PFSK-1 (cell line): ENCODE measurements at regions not wholly inside any gene's neighbourhood (a gene's known extent, or its start where the extent isn't known, plus 50 kb on each side); places are given as distances from the start of the nearest gene placed in this dataset.

Experiments
- FOXP2 ChIP-seq: optimal IDR thresholded peaks from 2 replicates; pipeline ENCODE3; 2011; ENCODE audit warnings: borderline replicate concordance, control low read depth, inconsistent platforms; ENCODE audit not compliant: insufficient read depth; ENCODE audit errors: extremely low read length, extremely low read depth
- POLR2AphosphoS5 ChIP-seq: IDR thresholded peaks from 2 replicates; pipeline ENCODE4 v1.6.1; 2012; ENCODE audit warnings: low read depth, mild to moderate bottlenecking, control low read depth, low read length, moderate library complexity
- REST ChIP-seq, 2 experiments: IDR thresholded peaks; 2 replicates each; pipeline versions ENCODE4 v1.6.1 to v1.8.0; 2011 to 2012; ENCODE audit warnings: low read depth in 2 of 2, low read length in 2 of 2, control low read depth in 1 of 2, inconsistent platforms in 1 of 2, mild to moderate bottlenecking in 1 of 2, moderate library complexity in 1 of 2; ENCODE audit not compliant: insufficient read depth in 1 of 2
- SIN3A ChIP-seq: IDR thresholded peaks from 2 replicates; pipeline ENCODE4 v1.6.1; 2012; ENCODE audit warnings: mild to moderate bottlenecking, low read length, moderate library complexity, borderline replicate concordance; ENCODE audit not compliant: insufficient read depth
- TAF1 ChIP-seq: IDR thresholded peaks from 2 replicates; pipeline ENCODE4 v1.6.1; 2012; ENCODE audit warnings: low read length, control low read depth, borderline replicate concordance; ENCODE audit not compliant: insufficient read depth

DNA sequence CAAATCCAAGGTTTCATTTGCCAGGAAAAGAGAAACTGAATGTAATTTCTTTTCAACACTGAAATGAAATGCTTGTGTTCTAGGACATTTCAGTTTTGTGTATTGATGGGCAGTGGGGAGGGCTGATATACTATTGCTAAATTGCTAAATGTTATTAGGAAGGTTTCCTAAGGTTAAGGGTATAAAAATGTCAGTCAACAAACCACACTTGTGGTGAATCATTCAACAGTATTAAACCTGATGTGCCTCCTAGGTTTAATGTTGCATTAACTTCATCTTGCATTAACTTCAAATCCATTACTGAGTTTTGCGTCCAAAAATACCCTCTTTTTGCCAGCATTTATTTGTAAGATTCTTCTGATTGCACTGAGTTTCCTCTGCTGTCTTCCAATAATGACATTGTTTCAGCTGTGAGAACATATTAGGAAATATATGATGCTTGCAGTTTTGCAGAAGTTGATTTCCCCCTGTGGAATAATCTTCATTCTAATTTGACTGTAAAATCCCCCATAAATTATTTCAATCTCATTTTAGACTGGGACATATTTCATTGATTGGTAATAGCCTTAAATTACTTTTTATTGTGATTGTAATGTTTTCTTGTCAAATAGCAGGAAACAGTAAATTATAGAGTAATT is 758.3 kb downstream of the GBE1 start:
- TF ChIP-seq FOXP2: no peak

DNA sequence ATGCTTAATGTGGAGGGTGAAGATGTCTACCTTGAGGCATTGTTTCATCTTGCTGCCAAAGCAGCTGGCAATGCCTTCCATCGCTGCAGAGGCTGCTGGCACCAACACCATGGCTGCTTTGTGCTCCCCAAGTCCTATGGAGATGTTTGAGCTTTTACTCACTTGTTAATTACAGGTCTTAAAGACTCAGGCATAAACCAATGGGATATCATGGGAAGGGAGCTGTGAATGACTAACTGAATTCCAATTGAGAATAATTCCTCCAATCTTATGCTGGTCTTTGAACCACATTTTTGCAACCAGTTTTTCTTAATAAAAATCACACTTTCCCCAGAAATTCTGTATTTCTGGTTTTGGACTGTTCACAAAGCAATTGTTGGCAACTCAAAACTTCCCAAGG is 762.0 kb downstream of the GBE1 start:
- no peak for TF ChIP-seq REST (IDR thresholded peaks at IDR 0.05; ENCODE audit: insufficient read depth in 1 of 2, low read depth in 2 of 2, low read length in 2 of 2)
- TF ChIP-seq SIN3A: no peak
- TF ChIP-seq POLR2AphosphoS5: no peak
- no peak for TF ChIP-seq FOXP2

DNA sequence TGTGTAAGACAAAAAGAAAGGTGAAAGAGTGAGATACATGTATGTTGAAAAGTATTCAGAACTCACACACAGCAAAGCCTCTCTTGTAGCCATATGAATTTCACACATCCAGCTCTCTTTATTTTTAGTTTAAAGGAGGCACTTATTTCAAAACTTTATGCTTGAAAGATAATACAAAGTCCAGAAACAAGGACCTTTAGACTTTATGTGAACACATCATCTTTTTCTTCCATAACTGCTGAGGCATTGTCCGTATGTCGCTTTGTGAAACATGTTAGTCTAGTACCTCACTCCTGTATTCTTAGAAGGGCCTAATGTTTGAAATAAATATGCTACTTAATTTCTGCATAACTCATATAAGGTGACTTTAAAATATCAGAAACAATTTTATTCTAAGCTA is 763.4 kb downstream of the GBE1 start:
- no peak for TF ChIP-seq TAF1
- no peak for TF ChIP-seq REST (IDR thresholded peaks at IDR 0.05; ENCODE audit: insufficient read depth in 1 of 2, low read depth in 2 of 2, low read length in 2 of 2)
- TF ChIP-seq FOXP2: no peak
- TF ChIP-seq POLR2AphosphoS5: no peak
- TF ChIP-seq SIN3A: no peak

- no peak for TF ChIP-seq REST (IDR thresholded peaks at IDR 0.05; ENCODE audit: insufficient read depth in 1 of 2, low read depth in 2 of 2, low read length in 2 of 2)
- TF ChIP-seq FOXP2: no peak
- no peak for TF ChIP-seq TAF1
- no peak for TF ChIP-seq SIN3A
- TF ChIP-seq POLR2AphosphoS5: no peak
Measured at GRCh38 chr3:80997622-80998021, 763.8 kb downstream of the GBE1 start.

- no peak for TF ChIP-seq POLR2AphosphoS5
- TF ChIP-seq REST (IDR thresholded peaks at IDR 0.05; ENCODE audit: insufficient read depth in 1 of 2, low read depth in 2 of 2, low read length in 2 of 2): no peak
- no peak for TF ChIP-seq SIN3A
Measured at GRCh38 chr3:80994767-80995166, 766.7 kb downstream of the GBE1 start.
